ENCODE measurements at regions not wholly inside any gene's neighbourhood (a gene's known extent, or its start where the extent isn't known, plus 50 kb on each side); places are given as distances from the start of the nearest gene placed in this dataset.
A peak's percentile ranks its signal among the peaks of the same experiment; 100 is the strongest.
"Not testable (repeated sequence)": the region's sequence is repeated elsewhere in the genome, so short reads cannot be mapped to it uniquely, and the experiment has no call there.

- DNase-seq, result no peak
These were observed 300.0 kb upstream of the DDI1 start for GRCh38 chr11:103736315-103737036.

- DNase-seq, result no peak
These were observed 299.3 kb upstream of the DDI1 start for GRCh38 chr11:103737037-103737622.

DNA sequence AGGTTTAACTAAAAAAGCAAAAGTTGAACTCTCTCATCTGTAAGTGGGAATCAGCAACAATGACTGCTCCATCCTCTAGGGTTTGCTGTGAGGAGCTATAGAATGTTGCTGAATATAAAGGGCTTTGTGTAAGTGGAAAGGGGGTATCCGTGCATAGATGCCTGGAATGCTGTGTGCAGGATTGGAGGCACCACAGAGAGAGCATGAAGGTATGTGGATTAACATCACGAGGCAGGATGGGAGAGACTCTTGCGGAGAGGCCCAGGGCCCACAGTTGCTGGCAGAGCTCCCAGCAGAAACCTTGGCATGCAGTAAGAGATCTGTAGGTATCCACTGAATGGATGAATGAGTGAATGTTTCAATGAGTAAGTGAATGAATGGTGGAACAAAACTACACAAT lies 298.7 kb upstream of the DDI1 start:
- no peak for DNase-seq

GRCh38 chr11:103739074-103739796 lies 297.2 kb upstream of the DDI1 start:
- not testable (repeated sequence) for DNase-seq

DNA sequence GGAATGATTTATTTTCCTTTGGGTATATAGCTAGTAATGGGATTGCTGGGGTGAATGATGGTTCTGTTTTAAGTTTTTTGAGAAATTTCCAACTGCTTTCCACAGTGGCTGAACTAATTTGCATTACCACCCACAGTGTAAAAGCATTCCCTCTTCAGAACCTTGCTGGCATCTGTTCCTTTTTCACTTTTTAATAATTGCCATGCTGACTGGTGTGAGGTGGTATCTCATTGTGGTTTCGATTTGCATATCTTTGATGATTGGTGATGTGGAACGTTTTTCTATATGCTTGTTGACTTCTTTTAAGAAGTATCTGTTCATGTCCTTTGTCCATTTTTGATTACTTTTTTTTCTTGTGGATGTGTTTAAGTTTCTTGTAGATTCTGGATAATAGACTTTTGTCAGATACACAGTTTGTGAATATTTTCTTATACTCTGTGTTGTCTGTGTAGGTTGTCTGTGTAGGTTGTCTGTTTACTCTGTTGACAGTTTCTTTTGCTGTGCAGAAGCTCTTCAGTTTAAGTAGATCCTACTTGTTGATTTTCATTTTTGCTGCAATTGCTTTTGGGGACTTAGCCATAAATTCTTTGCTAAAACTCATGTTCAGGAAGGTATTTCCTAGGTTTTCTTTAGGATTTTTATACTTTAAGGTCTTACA lies 291.8 kb upstream of the DDI1 start:
- no peak for DNase-seq

GRCh38 chr11:103749158-103749557 lies 287.3 kb upstream of the DDI1 start:
- DNase-seq, result no peak

GRCh38 chr11:103768816-103769215 lies 267.6 kb upstream of the DDI1 start:
- peak; percentile 84 for DNase-seq

DNA sequence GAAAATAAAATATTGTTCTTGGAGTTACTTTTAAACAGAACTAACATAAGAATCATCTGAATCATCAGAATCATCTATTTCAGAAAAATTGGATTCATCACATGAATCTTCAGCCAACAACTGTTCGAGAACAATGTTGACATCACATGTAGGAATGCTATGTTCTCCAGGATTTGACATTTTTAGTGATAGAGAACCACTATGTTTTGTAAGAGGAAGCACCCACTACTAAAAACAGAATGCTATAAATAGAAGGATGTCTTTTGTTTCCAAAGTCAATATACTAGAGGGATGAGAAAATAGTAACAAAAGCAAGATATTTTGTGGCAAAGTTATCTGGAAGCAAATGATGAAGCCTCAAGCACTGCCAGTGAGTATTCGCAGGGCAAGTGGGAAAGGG lies 263.4 kb upstream of the DDI1 start:
- DNase-seq, result no peak

GRCh38 chr11:103773537-103773936 lies 262.9 kb upstream of the DDI1 start:
- no peak for DNase-seq

- DNase-seq, result no peak
These were observed 257.4 kb upstream of the DDI1 start for GRCh38 chr11:103779054-103779453.

GRCh38 chr11:103789952-103790351 lies 246.5 kb upstream of the DDI1 start:
- DNase-seq, result no peak

- DNase-seq, result no peak
These were observed 243.4 kb upstream of the DDI1 start for GRCh38 chr11:103792981-103793468.

GRCh38 chr11:103794262-103794661 lies 242.2 kb upstream of the DDI1 start:
- no peak for DNase-seq

DNA sequence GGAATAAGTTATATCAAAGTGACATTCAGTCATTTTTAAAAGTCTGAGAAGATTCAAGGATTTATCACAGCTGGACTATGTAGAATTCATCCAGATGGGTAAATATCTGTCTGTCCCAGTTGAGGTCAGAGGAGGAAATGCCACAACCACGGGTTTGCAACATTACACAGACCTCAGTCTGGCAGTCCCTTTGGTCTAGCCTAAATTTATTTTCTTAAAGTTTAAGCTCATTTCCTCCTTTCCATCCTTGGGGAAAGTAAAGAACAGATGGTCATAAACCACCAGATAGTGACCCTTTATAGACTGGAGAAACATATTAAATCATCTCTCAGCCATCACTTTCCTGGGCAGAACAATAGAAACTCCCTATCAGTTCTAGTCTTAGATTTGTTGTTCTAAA lies 238.4 kb upstream of the DDI1 start:
- DNase-seq, result no peak

DNA sequence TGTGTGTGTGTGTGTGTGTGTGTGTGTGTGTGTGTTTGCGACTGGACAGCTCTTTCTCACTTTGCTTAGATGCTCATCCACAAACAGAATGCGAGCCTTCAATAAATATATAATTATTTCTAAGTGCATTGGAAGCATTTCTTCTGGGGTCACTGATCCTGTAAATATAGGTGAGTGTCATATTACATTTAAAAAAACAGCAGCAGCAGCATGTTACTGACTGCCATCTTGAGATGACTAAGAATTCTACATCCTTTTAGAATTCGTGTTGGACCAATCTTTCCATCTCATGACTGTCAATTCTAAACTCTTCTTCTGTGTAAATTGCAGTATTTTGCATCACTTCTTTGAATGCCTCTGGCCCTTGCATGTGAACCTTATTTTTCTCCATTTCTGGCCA lies 238.0 kb upstream of the DDI1 start:
- DNase-seq, result peak; percentile 29

DNA sequence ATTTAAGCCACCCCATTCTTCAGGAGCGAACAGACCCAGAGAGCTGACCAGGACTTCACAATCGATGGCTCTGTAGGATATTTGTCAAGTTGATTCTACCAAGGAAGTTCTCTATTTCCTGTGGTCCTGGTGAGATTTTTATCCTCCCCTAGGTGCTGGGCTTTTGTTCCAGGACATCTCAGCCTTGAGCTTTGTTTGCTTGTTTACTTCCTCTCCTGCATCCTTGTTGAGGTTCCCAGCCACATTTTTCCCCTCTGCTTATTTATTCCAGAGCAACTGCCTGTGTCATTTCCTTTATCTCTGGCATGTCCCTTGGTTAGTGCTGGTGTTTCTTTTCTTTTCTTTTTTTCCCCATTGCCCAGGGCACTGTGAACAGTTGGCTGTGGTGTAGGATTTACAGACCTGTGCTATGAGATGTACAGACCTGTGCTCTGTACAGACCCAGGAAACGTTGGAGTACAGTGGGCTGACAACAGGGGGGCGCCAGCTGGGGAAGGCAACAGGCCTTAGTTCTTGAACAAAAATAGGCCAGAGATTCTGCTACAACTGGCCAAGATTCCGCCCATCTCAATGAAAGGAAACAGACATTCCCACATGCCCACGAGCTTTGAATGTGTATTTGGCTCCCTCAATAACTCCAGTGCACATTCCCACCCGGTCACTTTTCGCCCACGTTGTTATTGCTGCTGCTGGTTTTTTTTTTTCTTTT lies 235.9 kb upstream of the DDI1 start:
- no peak for DNase-seq

GRCh38 chr11:103803062-103803461 lies 233.4 kb upstream of the DDI1 start:
- no peak for DNase-seq

DNA sequence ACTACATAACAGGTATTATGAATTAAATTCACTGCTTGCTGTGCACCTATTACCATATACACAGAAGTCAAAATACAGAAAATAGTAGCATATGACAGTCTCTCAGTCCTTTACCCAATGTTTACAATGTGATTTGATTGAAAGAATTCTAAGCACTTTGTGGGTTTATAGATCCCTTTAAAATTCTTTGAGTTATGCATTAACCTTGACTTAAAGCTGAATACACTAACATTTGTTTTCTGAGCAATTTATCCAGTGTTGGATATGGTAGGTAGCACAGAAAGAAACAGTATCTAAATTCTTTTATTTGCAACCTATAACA lies 230.8 kb upstream of the DDI1 start:
- DNase-seq, result no peak

DNA sequence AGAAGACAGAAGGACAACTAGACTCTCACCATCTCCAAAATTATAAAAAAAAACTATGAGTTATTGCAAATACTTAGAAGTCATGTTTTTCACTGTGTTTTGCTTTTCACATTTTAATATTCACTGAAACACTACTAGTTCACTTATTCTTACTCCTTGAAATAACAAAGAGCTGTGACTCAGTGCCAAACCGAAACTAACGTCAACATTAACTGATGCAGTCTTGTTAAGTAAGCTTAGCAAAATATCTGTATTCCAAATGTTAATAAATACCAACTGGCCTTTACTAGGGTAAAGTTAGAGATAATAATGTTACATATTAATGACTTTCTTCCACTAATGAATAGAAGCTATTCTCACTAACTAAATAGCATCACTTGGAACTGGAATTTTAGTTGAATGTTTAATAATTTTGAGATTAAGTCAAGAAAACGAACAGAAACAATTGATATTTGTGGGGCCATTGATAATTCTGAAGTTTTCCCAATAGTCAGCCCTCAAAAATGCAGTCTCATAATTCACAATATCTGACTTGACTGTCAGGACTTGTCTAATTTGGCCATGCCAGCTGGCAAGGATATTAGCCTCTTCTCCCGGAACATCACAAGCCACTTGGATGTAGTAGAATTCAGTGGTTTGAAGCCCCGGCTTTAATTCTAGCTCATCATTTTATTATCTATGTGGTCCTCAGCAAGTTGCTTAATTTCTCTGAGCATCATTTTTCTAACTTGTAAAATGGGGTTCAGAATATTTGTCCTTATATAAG lies 230.1 kb upstream of the DDI1 start:
- no peak for DNase-seq

- no peak for DNase-seq
These were observed 228.6 kb upstream of the DDI1 start for GRCh38 chr11:103807806-103808205.

- DNase-seq, result no peak
These were observed 228.2 kb upstream of the DDI1 start for GRCh38 chr11:103808252-103808651.

DNA sequence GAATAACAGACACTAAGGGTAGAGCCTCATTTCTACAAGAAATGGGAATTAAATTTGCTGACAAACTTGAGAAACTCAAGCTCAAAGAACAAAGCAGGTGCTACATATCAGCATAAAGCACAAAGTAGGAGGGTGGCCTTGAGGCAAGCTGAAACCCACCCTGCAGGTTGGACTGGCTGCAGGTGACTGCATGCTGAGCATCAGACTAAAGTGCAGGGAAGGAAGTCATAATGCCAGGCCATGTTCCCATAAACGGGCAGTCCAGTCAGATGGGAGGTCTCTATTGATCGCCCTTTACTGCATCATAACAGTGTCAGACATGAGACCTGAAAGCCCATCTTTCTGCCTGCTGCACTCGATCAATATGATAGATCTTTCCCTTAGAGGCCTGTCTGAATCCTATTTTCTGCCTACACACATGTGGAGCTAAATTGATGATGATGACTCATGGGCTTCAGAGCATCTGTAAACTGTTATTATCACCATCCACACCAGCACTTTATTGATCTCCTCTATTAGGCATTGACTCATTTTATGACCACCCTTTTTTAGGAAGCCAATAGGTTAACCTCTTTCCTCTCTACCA lies 224.5 kb upstream of the DDI1 start:
- no peak for DNase-seq

All from NCI-H510A treated with DMSO at 0.1 percent for 48 hours (cell line).